ENCODE measurements at regions not wholly inside any gene's neighbourhood (a gene's known extent, or its start where the extent isn't known, plus 50 kb on each side); places are given as distances from the start of the nearest gene placed in this dataset.

DNA sequence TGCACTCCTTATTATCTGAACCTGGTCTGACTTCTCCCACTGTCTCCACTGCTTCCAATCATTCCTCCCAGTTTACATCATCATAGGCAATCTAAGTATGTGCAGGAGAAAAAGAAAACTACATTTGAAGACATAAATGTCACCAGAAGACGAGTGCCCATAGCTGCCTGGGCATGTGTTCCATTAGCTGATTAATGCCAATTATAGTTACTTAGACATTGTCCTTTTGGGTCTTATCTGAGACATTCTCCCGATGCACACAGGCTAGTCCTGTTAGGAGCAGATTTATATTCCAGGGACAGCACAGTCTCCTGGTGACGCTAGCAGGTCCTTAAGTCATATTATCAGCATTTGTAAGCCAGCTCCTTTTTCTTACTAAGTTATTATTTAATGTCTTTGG is 52.6 kb upstream of the PTGFRN start:
- POLR2A ChIA-PET (ENCODE audit: unreplicated experiment) = no interaction called here
- H2BK5ac ChIP-seq (ENCODE audit: low read depth, low read length, poor library complexity, severe bottlenecking) = no peak overlapping the region
- H3K27ac ChIP-seq (ENCODE audit: insufficient read depth, low read length) = no peak overlapping the region
- H2AK9ac ChIP-seq (replicated peaks; ENCODE audit: low read depth, low read length, poor library complexity) = no peak overlapping the region
- no peak overlapping the region for H3K4me3 ChIP-seq (ENCODE audit: insufficient read depth, low read depth, low read length)
- H3K9ac ChIP-seq (ENCODE audit: low read depth, low read length) = no peak overlapping the region
- no peak overlapping the region for H3K14ac ChIP-seq (replicated peaks; ENCODE audit: low read depth, low read length)
- H3K36me3 ChIP-seq (ENCODE audit: control insufficient read depth, insufficient read depth, low read length) = no peaks in the 10 kb centered on the region
- no peaks in the 10 kb centered on the region for H3K4me1 ChIP-seq (ENCODE audit: control insufficient read depth, insufficient read depth, low read length)
- no peak overlapping the region for H2BK15ac ChIP-seq (ENCODE audit: low read depth, low read length)
- dilution Hi-C loops (cut with HindIII; ENCODE audit: low sequenced_read_pairs, unreplicated experiment) = no loop called here
- no peaks in the 10 kb centered on the region for H3K9me3 ChIP-seq (ENCODE audit: control insufficient read depth, insufficient read depth, low read length)
- H3K18ac ChIP-seq (ENCODE audit: low read depth, low read length) = no peak overlapping the region
- intact Hi-C loops (cut with micrococcal nuclease) = no loop called here
- no TSS peak for BruUV-seq (replicated peaks)
- TF ChIP-seq FOS (IDR thresholded peaks at IDR 0.05; ENCODE audit: low read depth, low read length) (no peak), MXI1 (IDR thresholded peaks at IDR 0.05; ENCODE audit: borderline replicate concordance, low read depth, low read length) (no peak), SMC3 (IDR thresholded peaks at IDR 0.05; ENCODE audit: low read depth, low read length) (no peak), BHLHE40 (IDR thresholded peaks at IDR 0.05; ENCODE audit: low read depth, low read length) (no peak), MAZ (IDR thresholded peaks at IDR 0.05; ENCODE audit: borderline replicate concordance, low read depth, low read length) (no peak), RAD21 (IDR thresholded peaks at IDR 0.05; ENCODE audit: low read length) (no peak), CHD1 (IDR thresholded peaks at IDR 0.05; ENCODE audit: low read depth, low read length) (no peak), RFX5 (IDR thresholded peaks at IDR 0.05; ENCODE audit: low read depth, low read length) (no peak)
- TF ChIP-seq, protein P1, sequence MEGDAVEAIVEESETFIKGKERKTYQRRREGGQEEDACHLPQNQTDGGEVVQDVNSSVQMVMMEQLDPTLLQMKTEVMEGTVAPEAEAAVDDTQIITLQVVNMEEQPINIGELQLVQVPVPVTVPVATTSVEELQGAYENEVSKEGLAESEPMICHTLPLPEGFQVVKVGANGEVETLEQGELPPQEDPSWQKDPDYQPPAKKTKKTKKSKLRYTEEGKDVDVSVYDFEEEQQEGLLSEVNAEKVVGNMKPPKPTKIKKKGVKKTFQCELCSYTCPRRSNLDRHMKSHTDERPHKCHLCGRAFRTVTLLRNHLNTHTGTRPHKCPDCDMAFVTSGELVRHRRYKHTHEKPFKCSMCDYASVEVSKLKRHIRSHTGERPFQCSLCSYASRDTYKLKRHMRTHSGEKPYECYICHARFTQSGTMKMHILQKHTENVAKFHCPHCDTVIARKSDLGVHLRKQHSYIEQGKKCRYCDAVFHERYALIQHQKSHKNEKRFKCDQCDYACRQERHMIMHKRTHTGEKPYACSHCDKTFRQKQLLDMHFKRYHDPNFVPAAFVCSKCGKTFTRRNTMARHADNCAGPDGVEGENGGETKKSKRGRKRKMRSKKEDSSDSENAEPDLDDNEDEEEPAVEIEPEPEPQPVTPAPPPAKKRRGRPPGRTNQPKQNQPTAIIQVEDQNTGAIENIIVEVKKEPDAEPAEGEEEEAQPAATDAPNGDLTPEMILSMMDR (conservative IDR thresholded peaks at IDR 0.05; ENCODE audit: low read depth, low read length) = no peak
- WGBS, 2 experiments (ENCODE audit: extremely low coverage in 2 of 2, insufficient read length in 1 of 2) = no CpG with 5 or more reads among the region's 3 CpGs
- H2BK20ac ChIP-seq (ENCODE audit: low read depth, low read length) = no peak overlapping the region
- no peak for DNase-seq
- no peak overlapping the region for H4K8ac ChIP-seq (ENCODE audit: low read depth in 2 of 2, low read length in 2 of 2)
- no peaks in the 10 kb centered on the region for H3K27me3 ChIP-seq (ENCODE audit: control insufficient read depth, insufficient read depth, low read length)
- no peak overlapping the region for H3K4ac ChIP-seq (ENCODE audit: low read depth, low read length)
- no peak overlapping the region for H2BK120ac ChIP-seq (ENCODE audit: low read depth, low read length)
- H2AFZ ChIP-seq (replicated peaks; ENCODE audit: low read length, poor library complexity) = no peak overlapping the region
- no peaks in the 10 kb centered on the region for H3K79me1 ChIP-seq (ENCODE audit: low read depth in 1 of 2, low read length in 2 of 2)
- ATAC-seq (ENCODE audit: low read depth) = no peak
- H3K23ac ChIP-seq (ENCODE audit: low read depth, low read length) = no peak overlapping the region
- H4K5ac ChIP-seq (ENCODE audit: low read depth, low read length) = no peak overlapping the region
- no peak overlapping the region for H2AK5ac ChIP-seq (ENCODE audit: low read depth, low read length)
- no peak overlapping the region for H4K91ac ChIP-seq (ENCODE audit: insufficient read depth, low read depth, low read length)
- no peak overlapping the region for H3K4me2 ChIP-seq (ENCODE audit: low read depth, low read length)
- CTCF ChIA-PET = no interaction called here
- H3K9me1 ChIP-seq (ENCODE audit: insufficient read depth, low read length) = no peaks in the 10 kb centered on the region
- H4K20me1 ChIP-seq (ENCODE audit: insufficient read depth, low read length) = no peaks in the 10 kb centered on the region
- in situ Hi-C loops (cut with MboI; ENCODE audit: low sequenced_read_pairs) = no loop called here
- H3K56ac ChIP-seq (ENCODE audit: extremely low read depth, insufficient read depth, low read length) = no peak overlapping the region

Measured in IMR-90 (cell line).